ENCODE measurements at regions not wholly inside any gene's neighbourhood (a gene's known extent, or its start where the extent isn't known, plus 50 kb on each side); places are given as distances from the start of the nearest gene placed in this dataset.

DNA sequence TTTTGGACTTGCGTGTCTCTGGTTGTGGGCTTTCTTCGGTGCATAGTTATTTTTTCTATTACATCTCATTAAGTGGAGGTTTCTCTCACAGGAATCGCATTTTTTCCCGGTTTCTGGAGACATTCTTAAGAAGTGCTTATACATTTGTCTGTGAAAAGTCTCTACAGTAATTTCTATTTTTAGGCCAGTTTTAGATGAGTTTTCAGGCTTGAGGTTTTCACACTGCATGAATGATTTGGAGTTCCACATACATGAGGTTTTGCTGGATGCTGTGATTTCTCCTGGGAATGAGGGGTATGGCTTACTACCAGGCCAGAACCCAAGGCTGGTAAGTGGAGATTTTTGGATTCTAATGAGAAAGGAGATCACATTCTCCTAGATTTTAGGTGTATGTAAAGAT, 422.6 kb upstream of the SLIT2 start:
- Histone ChIP-seq H3K9me3 (ENCODE audit: control insufficient read depth, low read depth, low read length) (no peaks in the 10 kb centered on the region), H3K27me3 (ENCODE audit: insufficient read depth, low read length) (no peaks in the 10 kb centered on the region), H3K14ac (ENCODE audit: insufficient read depth, low read length) (no peak overlapping the region), H3K4me1 (ENCODE audit: insufficient read depth, low read length) (no peaks in the 10 kb centered on the region), H2BK5ac (ENCODE audit: insufficient read length, low read length) (no peak overlapping the region), H3K79me2 (ENCODE audit: insufficient read depth, low read length) (no peaks in the 10 kb centered on the region), H3K4me2 (ENCODE audit: insufficient read depth, insufficient read length, low read length) (no peak overlapping the region), H3T11ph (ENCODE audit: low read length) (no peak overlapping the region), H2BK15ac (ENCODE audit: low read depth, low read length) (no peak overlapping the region), H4K91ac (ENCODE audit: insufficient read length, low read depth, low read length) (no peak overlapping the region), H4K5ac (ENCODE audit: insufficient read length, low read depth, low read length) (no peak overlapping the region), H3K56ac (ENCODE audit: insufficient read length, low read depth, low read length) (no peak overlapping the region), H2BK20ac (ENCODE audit: low read depth, low read length, poor library complexity, severe bottlenecking) (no peak overlapping the region), H3K4ac (ENCODE audit: low read depth, low read length) (no peak overlapping the region), H3K9ac (ENCODE audit: extremely low read depth, insufficient read length, low read length) (no peak overlapping the region), H2AK5ac (ENCODE audit: insufficient read length, low read length) (no peak overlapping the region), H2AFZ (ENCODE audit: low read length) (no peak overlapping the region), H3K23me2 (ENCODE audit: insufficient read length, low read depth, low read length, poor library complexity, severe bottlenecking) (no peaks in the 10 kb centered on the region), H3K18ac (ENCODE audit: insufficient read length, low read depth, low read length) (no peak overlapping the region), H3K27ac (ENCODE audit: insufficient read length, low read depth, low read length) (no peak overlapping the region), H4K8ac (replicated peaks; ENCODE audit: insufficient read length, low read depth, low read length) (no peak overlapping the region), H4K20me1 (ENCODE audit: control insufficient read depth, insufficient read depth, insufficient read length) (no peaks in the 10 kb centered on the region), H3K79me1 (ENCODE audit: insufficient read depth, low read depth, low read length, poor library complexity, severe bottlenecking) (no peaks in the 10 kb centered on the region), H3K23ac (ENCODE audit: insufficient read length, low read depth, low read length) (no peak overlapping the region), H2BK12ac (ENCODE audit: insufficient read length, low read depth, low read length) (no peak overlapping the region), H2BK120ac (ENCODE audit: low read depth, low read length, poor library complexity, severe bottlenecking) (no peak overlapping the region)
- Mint-ChIP-seq H3K36me3 (ENCODE audit: insufficient read depth in 1 of 3, low read depth in 3 of 3) (no peaks in the 10 kb centered on the region), H3K4me1 (peaks cover 5 to 8% of the 10 kb centered on the region in 2 experiments; a peak in 3 of 4 replicates), H3K27ac (no peak overlapping the region), H3K27me3 (ENCODE audit: low read depth) (no peaks in the 10 kb centered on the region), H3K9me3 (no peaks in the 10 kb centered on the region), H3K4me3 (no peak overlapping the region)
- DNase-seq = no peak
- TF ChIP-seq CTCF (conservative IDR thresholded peaks at IDR 0.05) = no peak
- whole genome bisulfite sequencing (ENCODE audit: extremely low coverage, insufficient read length, low lambda C conversion rate) = no CpG with 5 or more reads among the region's 4 CpGs
